ENCODE measurements at regions not wholly inside any gene's neighbourhood (a gene's known extent, or its start where the extent isn't known, plus 50 kb on each side); places are given as distances from the start of the nearest gene placed in this dataset.
A peak's percentile ranks its signal among the peaks of the same experiment; 100 is the strongest.

GRCh38 chr1:38614861-38615260 is 244.7 kb downstream of the RRAGC start:
- CTCF ChIA-PET (ENCODE audit: low intra/inter-chr PET ratio) = no interaction called here
- no peaks in the 10 kb centered on the region for H3K36me3 ChIP-seq (ENCODE audit: control insufficient read depth, insufficient read depth, low read length)
- intact Hi-C loops (cut with micrococcal nuclease) (no loop called here), in situ Hi-C loops (cut with MboI) (loop anchor here (5.0 kb wide), 1 partner anchor 202 kb away; no protein-coding TSS in a partner anchor)
- H3K4me1 ChIP-seq (replicated peaks in 1 of 2; ENCODE audit: control insufficient read depth in 2 of 2, insufficient read depth in 2 of 2, low read length in 2 of 2) = peaks cover 7 to 16% of the 10 kb centered on the region in 2 experiments; a peak in 4 of 5 replicates
- no peak for DNase-seq (ENCODE audit: extremely low read depth in 1 of 4, low spot score in 3 of 4)
- 34% methylated on average over 3 of the region's 3 CpGs for WGBS (ENCODE audit: insufficient coverage, low coverage, missing lambda C conversion rate)
- H3K4me2 ChIP-seq (ENCODE audit: insufficient read depth, low read length) = no peak overlapping the region
- TF ChIP-seq ZNF347 (CRISPR knock-in tag; IDR thresholded peaks at IDR 0.05; ENCODE audit: low read depth) = no peak
- TF ChIP-seq SPI1 (IDR thresholded peaks at IDR 0.05; ENCODE audit: borderline replicate concordance, low read depth, low read length) = peak; percentile 4; the same call in 1 of the 2 replicates
- no peak overlapping the region for H3K27ac ChIP-seq (ENCODE audit: extremely low read depth, low read depth, low read length)
- ATAC-seq = no peak
- no peak overlapping the region for H2AFZ ChIP-seq (ENCODE audit: low read depth, low read length)
- no peaks in the 10 kb centered on the region for H4K20me1 ChIP-seq (replicated peaks; ENCODE audit: control insufficient read depth, insufficient read depth, low read length)
- no peak overlapping the region for H3K9ac ChIP-seq (ENCODE audit: insufficient read depth in 1 of 2, low read depth in 2 of 2, low read length in 2 of 2)
- no TSS peak for BruUV-seq (replicated peaks)
- H3K27me3 ChIP-seq (ENCODE audit: control insufficient read depth in 2 of 2, insufficient read depth in 2 of 2, low read length in 2 of 2) = peaks cover 2 to 5% of the 10 kb centered on the region in 2 experiments; a peak in 1 of 5 replicates
- no peaks in the 10 kb centered on the region for H3K9me1 ChIP-seq (ENCODE audit: control insufficient read depth, insufficient read depth, low read length)
- H3K4me3 ChIP-seq = no peak overlapping the region
- no peaks in the 10 kb centered on the region; the same call in 1 of the 2 replicates for H3K9me3 ChIP-seq (replicated peaks; ENCODE audit: control insufficient read depth, insufficient read depth, low read depth, low read length)
- no peak for FAIRE-seq
- POLR2A ChIA-PET = no interaction called here
- H3K79me2 ChIP-seq (ENCODE audit: control insufficient read depth, insufficient read depth, low read length) = no peaks in the 10 kb centered on the region

DNA sequence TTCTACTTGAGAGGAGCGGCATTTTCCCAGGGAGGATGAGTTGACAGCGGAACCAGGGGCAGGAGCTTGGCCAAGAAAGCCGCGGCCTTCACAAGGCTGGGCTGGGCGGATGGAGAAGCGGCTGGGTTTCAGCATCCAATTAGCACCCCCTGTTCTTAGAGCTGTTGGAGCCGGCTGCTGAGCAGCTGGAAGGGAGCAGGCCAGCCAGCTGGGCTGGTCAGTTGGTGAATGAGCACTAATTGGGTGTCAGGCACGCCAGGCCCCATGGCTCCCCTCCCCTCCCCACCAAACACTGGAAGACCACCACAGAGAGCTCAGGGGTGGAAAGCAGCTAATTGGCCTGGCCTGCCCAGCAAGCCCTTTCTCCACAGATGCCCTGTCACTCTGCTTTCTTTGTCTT is 245.6 kb downstream of the RRAGC start:
- in situ Hi-C loops (cut with MboI) = loop anchor here (5.0 kb wide), 1 partner anchor 203 kb away; no protein-coding TSS in a partner anchor
- H2AFZ ChIP-seq (ENCODE audit: low read depth, low read length) = no peak overlapping the region
- TF ChIP-seq XRCC3 (IDR thresholded peaks at IDR 0.05) = no peak
- no peak for TF ChIP-seq RBM25 (IDR thresholded peaks at IDR 0.05; ENCODE audit: low read depth, low read length, severe bottlenecking)
- TF ChIP-seq, protein P1, sequence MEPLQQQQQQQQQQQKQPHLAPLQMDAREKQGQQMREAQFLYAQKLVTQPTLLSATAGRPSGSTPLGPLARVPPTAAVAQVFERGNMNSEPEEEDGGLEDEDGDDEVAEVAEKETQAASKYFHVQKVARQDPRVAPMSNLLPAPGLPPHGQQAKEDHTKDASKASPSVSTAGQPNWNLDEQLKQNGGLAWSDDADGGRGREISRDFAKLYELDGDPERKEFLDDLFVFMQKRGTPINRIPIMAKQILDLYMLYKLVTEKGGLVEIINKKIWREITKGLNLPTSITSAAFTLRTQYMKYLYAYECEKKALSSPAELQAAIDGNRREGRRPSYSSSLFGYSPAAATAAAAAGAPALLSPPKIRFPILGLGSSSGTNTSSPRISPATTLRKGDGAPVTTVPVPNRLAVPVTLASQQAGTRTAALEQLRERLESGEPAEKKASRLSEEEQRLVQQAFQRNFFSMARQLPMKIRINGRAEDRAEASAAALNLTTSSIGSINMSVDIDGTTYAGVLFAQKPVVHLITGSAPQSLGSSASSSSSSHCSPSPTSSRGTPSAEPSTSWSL (CRISPR knock-in tag; IDR thresholded peaks at IDR 0.05; ENCODE audit: borderline replicate concordance) = no peak
- TF ChIP-seq DACH1 (IDR thresholded peaks at IDR 0.05; ENCODE audit: partially characterized antibody) = no peak
- WGBS (ENCODE audit: insufficient coverage, low coverage, missing lambda C conversion rate) = 32% methylated on average over 8 of the region's 8 CpGs
- DNase-seq (ENCODE audit: extremely low read depth in 1 of 4, low spot score in 3 of 4) (no peak), FAIRE-seq (no peak), ATAC-seq (no peak)
- no peak overlapping the region for H3K4me2 ChIP-seq (ENCODE audit: insufficient read depth, low read length)
- CTCF ChIA-PET (ENCODE audit: low intra/inter-chr PET ratio) = no interaction called here
- H3K4me1 ChIP-seq (replicated peaks in 1 of 2; ENCODE audit: control insufficient read depth in 2 of 2, insufficient read depth in 2 of 2, low read length in 2 of 2) = peaks cover 7 to 16% of the 10 kb centered on the region in 2 experiments; a peak in 4 of 5 replicates
- no peaks in the 10 kb centered on the region for H4K20me1 ChIP-seq (replicated peaks; ENCODE audit: control insufficient read depth, insufficient read depth, low read length)
- H3K4me3 ChIP-seq = no peak overlapping the region
- no peak overlapping the region for H3K27ac ChIP-seq (ENCODE audit: extremely low read depth, low read depth, low read length)
- H3K9ac ChIP-seq (ENCODE audit: insufficient read depth in 1 of 2, low read depth in 2 of 2, low read length in 2 of 2) = no peak overlapping the region
- intact Hi-C loops (cut with micrococcal nuclease) = no loop called here
- POLR2A ChIA-PET = interaction anchor here (0.6 to 0.7 kb wide), 3 partner anchors 86 to 466 kb away, joined by 3 to 4 read pairs (median 3); no protein-coding TSS in a partner anchor
- no TSS peak for BruUV-seq (replicated peaks)
- H3K27me3 ChIP-seq (ENCODE audit: control insufficient read depth in 2 of 2, insufficient read depth in 2 of 2, low read length in 2 of 2) = peaks cover 0 to 5% of the 10 kb centered on the region in 2 experiments; a peak in 1 of 5 replicates
- H3K79me2 ChIP-seq (ENCODE audit: control insufficient read depth, insufficient read depth, low read length) = no peaks in the 10 kb centered on the region
- H3K36me3 ChIP-seq (ENCODE audit: control insufficient read depth, insufficient read depth, low read length) = no peaks in the 10 kb centered on the region
- no peaks in the 10 kb centered on the region for H3K9me1 ChIP-seq (ENCODE audit: control insufficient read depth, insufficient read depth, low read length)
- no peaks in the 10 kb centered on the region; the same call in 1 of the 2 replicates for H3K9me3 ChIP-seq (replicated peaks; ENCODE audit: control insufficient read depth, insufficient read depth, low read depth, low read length)

Data from K562 (cell line).